A673 (cell line): ENCODE measurements at regions not wholly inside any gene's neighbourhood (a gene's known extent, or its start where the extent isn't known, plus 50 kb on each side); places are given as distances from the start of the nearest gene placed in this dataset.

Experiments used
- BruUV-seq: library from RNA; stranded (reverse); fragments of 400-500 nt; replicated peaks from 2 replicates; lab custom pipeline; 2021; lab: Mats Ljungman, UMichigan
- CTCF ChIA-PET: fragments of 300-600 bp; sonication (Branson Sonifier 250); formaldehyde crosslinking; loops from one replicate; lab custom pipeline; 2022; ENCODE audit warnings: antibody characterized with exemption; lab: Charles Lee
- POLR2A ChIA-PET: fragments of 300-600 bp; sonication (Branson Sonifier 250); formaldehyde crosslinking; loops from one replicate; lab custom pipeline; 2022; ENCODE audit warnings: antibody characterized with exemption; ENCODE audit not compliant: low non-redundant PET; lab: Charles Lee
- DNase-seq: peaks from one replicate; pipeline ENCODE4 v3.0.0-alpha.2; 2015; ENCODE audit warnings: low spot score
- H3K27ac ChIP-seq: fragments of 200-600 bp; sonication (generic); 2 replicates; pipeline ENCODE4 v1.5.1; 2016; ENCODE audit warnings: mixed run types, low read depth, mild to moderate bottlenecking, mixed read lengths, antibody characterized with exemption, low read length; ENCODE audit not compliant: poor library complexity, severe bottlenecking
- H3K27me3 ChIP-seq: fragments of 200-600 bp; sonication (generic); replicated peaks from 2 replicates; pipeline ENCODE4 v1.6.1; 2017; ENCODE audit warnings: mixed run types, low read depth, mild to moderate bottlenecking, mixed read lengths, antibody characterized with exemption, low read length; ENCODE audit not compliant: insufficient read depth, poor library complexity
- H3K36me3 ChIP-seq: fragments of 200-600 bp; sonication (generic); 2 replicates; pipeline ENCODE4 v1.6.1; 2016; ENCODE audit warnings: mixed run types, mild to moderate bottlenecking, mixed read lengths, antibody characterized with exemption, low read length; ENCODE audit not compliant: insufficient read depth, poor library complexity, severe bottlenecking
- H3K4me1 ChIP-seq: fragments of 200-600 bp; sonication (generic); 2 replicates; pipeline ENCODE4 v1.6.1; 2017; ENCODE audit warnings: mixed run types, mild to moderate bottlenecking, mixed read lengths, antibody characterized with exemption, low read length; ENCODE audit not compliant: insufficient read depth, poor library complexity, severe bottlenecking
- H3K4me3 ChIP-seq: fragments of 200-600 bp; sonication (generic); 2 replicates; pipeline ENCODE4 v1.5.1; 2016; ENCODE audit warnings: low read depth, mixed run types, mild to moderate bottlenecking, mixed read lengths, low read length; ENCODE audit not compliant: poor library complexity, severe bottlenecking
- H3K9me3 ChIP-seq: fragments of 200-600 bp; sonication (generic); 2 replicates; pipeline ENCODE4 v1.6.1; 2016; ENCODE audit warnings: mixed run types, low read depth, mild to moderate bottlenecking, mixed read lengths, antibody characterized with exemption, low read length; ENCODE audit not compliant: poor library complexity, severe bottlenecking
- CTCF ChIP-seq: fragments of 300-800, 200-600 bp; sonication (generic); conservative IDR thresholded peaks from 2 replicates; pipeline ENCODE4 v1.5.1; 2017; ENCODE audit warnings: low read depth, mild to moderate bottlenecking, antibody characterized with exemption, low read length, moderate library complexity, mixed read lengths
- EZH2 ChIP-seq: fragments of 200-600 bp; sonication (generic); IDR thresholded peaks from 2 replicates; pipeline ENCODE4 v1.6.1; 2017; ENCODE audit warnings: borderline replicate concordance, low read depth, mild to moderate bottlenecking, mixed read lengths, antibody characterized with exemption, low read length; ENCODE audit not compliant: poor library complexity, severe bottlenecking
- intact Hi-C: fragments of 100-400 bp; cut with micrococcal nuclease; formaldehyde crosslinking; loops from one replicate; pipeline ENCODE4 v1.10.0; 2022; ENCODE audit not compliant: unreplicated experiment

- TF ChIP-seq CTCF (no peak), EZH2 (no peak)
- Histone ChIP-seq H3K27ac (no peak overlapping the region), H3K4me3 (no peak overlapping the region), H3K9me3 (peaks cover 15% of the 10 kb centered on the region), H3K4me1 (no peaks in the 10 kb centered on the region), H3K27me3 (no peaks in the 10 kb centered on the region), H3K36me3 (no peaks in the 10 kb centered on the region)
- BruUV-seq, result no TSS peak
- no peak for DNase-seq
- intact Hi-C loops, result no loop called here
- ChIA-PET POLR2A (no interaction called here), CTCF (no interaction called here)
Observed at GRCh38 chr18:64283059-64283458, 134.2 kb upstream of the LINC00305 start.

DNA sequence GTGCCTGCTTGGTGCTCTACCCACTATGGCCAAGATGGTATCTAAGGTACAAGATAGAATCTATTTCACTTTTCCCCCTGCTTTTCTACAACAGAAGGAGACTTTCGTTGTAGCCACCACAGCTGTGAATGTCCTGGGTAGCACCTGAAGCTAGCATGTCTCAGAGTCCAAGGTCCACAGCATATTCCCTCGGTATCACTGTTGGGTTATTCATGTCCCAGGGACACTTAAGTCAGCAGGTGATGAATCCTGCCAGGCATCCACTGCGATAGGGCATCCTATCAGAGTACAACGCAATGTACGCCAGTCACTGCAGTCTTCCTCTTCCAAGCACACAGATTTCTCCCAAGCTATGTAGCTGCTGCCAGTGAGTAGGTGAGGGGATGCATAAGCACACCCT, 129.1 kb upstream of the LINC00305 start:
- no peak for DNase-seq
- intact Hi-C loops, result loop anchor here (5.0 kb wide), 1 partner anchor 901 kb away; no protein-coding TSS in a partner anchor
- no peaks in the 10 kb centered on the region for H3K27me3 ChIP-seq
- ChIA-PET POLR2A (no interaction called here), CTCF (no interaction called here)
- peaks cover 24% of the 10 kb centered on the region for H3K9me3 ChIP-seq
- no peak overlapping the region for H3K27ac ChIP-seq
- no peak for TF ChIP-seq EZH2
- TF ChIP-seq CTCF, result no peak
- peaks cover 22% of the 10 kb centered on the region for H3K4me1 ChIP-seq
- BruUV-seq, result no TSS peak
- no peak overlapping the region for H3K4me3 ChIP-seq
- H3K36me3 ChIP-seq, result no peaks in the 10 kb centered on the region

DNA sequence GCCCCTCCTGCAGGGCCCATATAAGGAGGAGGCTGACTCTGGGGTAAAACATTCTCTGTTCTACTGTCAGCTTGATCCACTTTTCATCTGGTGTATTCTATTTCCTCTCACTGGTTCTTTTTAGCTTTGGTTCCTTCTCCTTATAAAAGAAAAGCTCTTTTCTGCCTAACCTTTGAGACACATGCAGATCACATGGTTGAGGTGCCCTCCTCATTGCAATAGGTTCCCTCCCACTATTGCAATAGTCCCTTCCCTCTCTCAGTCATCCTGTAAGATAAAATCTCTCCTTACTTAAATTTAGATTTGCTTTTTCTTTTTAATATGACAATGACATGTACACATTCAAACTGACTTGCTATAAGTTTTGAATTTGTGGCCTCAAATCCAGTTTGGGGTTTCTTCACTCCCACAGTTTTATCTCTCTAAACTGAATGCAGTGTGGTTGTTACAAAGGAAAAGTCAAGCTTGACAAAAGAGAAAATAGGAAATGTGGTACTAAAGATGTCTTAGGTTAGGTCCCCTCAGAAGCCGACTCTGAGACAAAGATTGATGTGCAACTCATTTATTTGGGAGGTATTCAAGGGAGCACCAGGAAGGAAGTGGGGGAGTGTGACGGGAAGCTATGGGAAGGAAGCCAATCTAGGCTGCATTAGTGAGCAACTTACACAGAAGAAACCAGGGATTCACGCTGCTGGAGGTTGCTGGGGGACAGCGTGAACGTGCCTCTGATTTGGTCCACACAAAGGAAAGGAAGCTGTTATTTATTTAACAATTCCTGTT, 127.6 kb upstream of the LINC00305 start:
- TF ChIP-seq CTCF, result no peak
- no peak for TF ChIP-seq EZH2
- Histone ChIP-seq H3K36me3 (no peaks in the 10 kb centered on the region), H3K9me3 (peaks cover 21% of the 10 kb centered on the region), H3K4me1 (peaks cover 22% of the 10 kb centered on the region), H3K27ac (peak overlapping the region; percentile 95), H3K27me3 (no peaks in the 10 kb centered on the region), H3K4me3 (no peak overlapping the region)
- peak; percentile 98 for DNase-seq
- BruUV-seq, result no TSS peak
- ChIA-PET CTCF (interaction anchor here (0.7 to 1.1 kb wide), 2 partner anchors 32 to 55 kb away, joined by 3 to 7 read pairs; no protein-coding TSS in a partner anchor), POLR2A (no interaction called here)
- intact Hi-C loops, result loop anchor here (2.0 to 5.0 kb wide), 3 partner anchors 54 to 1330 kb away; no protein-coding TSS in a partner anchor
